H9 (cell line): ENCODE measurements at regions not wholly inside any gene's neighbourhood (a gene's known extent, or its start where the extent isn't known, plus 50 kb on each side); places are given as distances from the start of the nearest gene placed in this dataset.

Source experiments
- DNase-seq: peaks from one replicate; pipeline ENCODE4 v3.0.0-alpha.2; 2017
- H2AFZ ChIP-seq: one replicate; pipeline ENCODE4 v1.6.1; 2013; ENCODE audit warnings: mild to moderate bottlenecking, low read length, control low read depth, moderate library complexity
- H2AK5ac ChIP-seq: 2 replicates; pipeline ENCODE4 v1.6.1; 2013; ENCODE audit warnings: low read length, control low read depth, mixed read lengths; ENCODE audit not compliant: insufficient read length
- H2BK120ac ChIP-seq: one replicate; pipeline ENCODE4 v1.6.1; 2013; ENCODE audit warnings: low read depth, mild to moderate bottlenecking, low read length, control low read depth, inconsistent platforms; ENCODE audit not compliant: poor library complexity, severe bottlenecking
- H2BK12ac ChIP-seq: 2 replicates; pipeline ENCODE4 v1.6.1; 2013; ENCODE audit warnings: low read length, control low read depth, mixed read lengths, low read depth; ENCODE audit not compliant: insufficient read length
- H2BK15ac ChIP-seq: 2 replicates; pipeline ENCODE4 v1.6.1; 2013; ENCODE audit warnings: low read depth, low read length, control low read depth
- H2BK20ac ChIP-seq: one replicate; pipeline ENCODE4 v1.6.1; 2013; ENCODE audit warnings: low read depth, mild to moderate bottlenecking, low read length, control low read depth, inconsistent platforms; ENCODE audit not compliant: poor library complexity, severe bottlenecking
- H2BK5ac ChIP-seq: 2 replicates; pipeline ENCODE4 v1.6.1; 2013; ENCODE audit warnings: low read length, control low read depth, mixed read lengths; ENCODE audit not compliant: insufficient read length
- H3K14ac ChIP-seq: 2 replicates; pipeline ENCODE4 v1.6.1; 2013; ENCODE audit warnings: low read length, control low read depth; ENCODE audit not compliant: insufficient read depth
- H3K18ac ChIP-seq: 2 replicates; pipeline ENCODE4 v1.6.1; 2013; ENCODE audit warnings: low read depth, mild to moderate bottlenecking, mixed read lengths, low read length, control low read depth; ENCODE audit not compliant: insufficient read length
- H3K23ac ChIP-seq: 2 replicates; pipeline ENCODE4 v1.6.1; 2013; ENCODE audit warnings: low read length, control low read depth, mixed read lengths, low read depth; ENCODE audit not compliant: insufficient read length
- H3K23me2 ChIP-seq: 2 replicates; pipeline ENCODE4 v1.6.1; 2013; ENCODE audit warnings: low read depth, mild to moderate bottlenecking, mixed read lengths, low read length, control low read depth; ENCODE audit not compliant: insufficient read length, poor library complexity, severe bottlenecking
- H3K27ac ChIP-seq: 2 replicates; pipeline ENCODE4 v1.5.1; 2013; ENCODE audit warnings: low read length, control low read depth, mixed read lengths, low read depth; ENCODE audit not compliant: insufficient read length
- H3K27me3 ChIP-seq: 2 replicates; pipeline ENCODE4 v1.6.1; 2013; ENCODE audit warnings: low read length, control low read depth, inconsistent platforms; ENCODE audit not compliant: insufficient read depth
- H3K4ac ChIP-seq: 2 replicates; pipeline ENCODE4 v1.6.1; 2013; ENCODE audit warnings: low read depth, mild to moderate bottlenecking, control low read depth, inconsistent platforms, low read length, moderate library complexity
- H3K4me1 ChIP-seq: 2 replicates; pipeline ENCODE4 v1.6.1; 2013; ENCODE audit warnings: low read length, control low read depth, inconsistent platforms; ENCODE audit not compliant: insufficient read depth
- H3K4me2 ChIP-seq: 2 replicates; pipeline ENCODE4 v1.6.1; 2013; ENCODE audit warnings: low read length, control low read depth, mixed read lengths; ENCODE audit not compliant: insufficient read length, insufficient read depth
- H3K56ac ChIP-seq: 2 replicates; pipeline ENCODE4 v1.6.1; 2013; ENCODE audit warnings: low read depth, mild to moderate bottlenecking, mixed read lengths, low read length, control low read depth; ENCODE audit not compliant: insufficient read length
- H3K79me1 ChIP-seq: 2 replicates; pipeline ENCODE4 v1.6.1; 2013; ENCODE audit warnings: low read depth, mild to moderate bottlenecking, moderate library complexity, low read length, control low read depth, inconsistent platforms; ENCODE audit not compliant: insufficient read depth, poor library complexity, severe bottlenecking
- H3K79me2 ChIP-seq: 2 replicates; pipeline ENCODE4 v1.6.1; 2013; ENCODE audit warnings: low read length, control low read depth, inconsistent platforms; ENCODE audit not compliant: insufficient read depth
- H3K9ac ChIP-seq: 2 replicates; pipeline ENCODE4 v1.6.1; 2013; ENCODE audit warnings: low read length, control low read depth, mixed read lengths; ENCODE audit not compliant: insufficient read length; ENCODE audit errors: extremely low read depth
- H3K9me3 ChIP-seq: one replicate; pipeline ENCODE4 v1.6.1; 2013; ENCODE audit warnings: low read depth, low read length, inconsistent platforms; ENCODE audit not compliant: control insufficient read depth
- H3T11ph ChIP-seq: one replicate; pipeline ENCODE4 v1.6.1; 2013; ENCODE audit warnings: mild to moderate bottlenecking, low read length, control low read depth, inconsistent platforms
- H4K20me1 ChIP-seq: one replicate; pipeline ENCODE4 v1.6.1; 2013; ENCODE audit not compliant: control insufficient read depth, insufficient read length, insufficient read depth
- H4K5ac ChIP-seq: 2 replicates; pipeline ENCODE4 v1.6.1; 2013; ENCODE audit warnings: low read depth, mild to moderate bottlenecking, mixed read lengths, low read length, control low read depth; ENCODE audit not compliant: insufficient read length
- H4K8ac ChIP-seq: replicated peaks from 2 replicates; pipeline ENCODE4 v1.6.1; 2013; ENCODE audit warnings: low read length, control low read depth, mixed read lengths, low read depth; ENCODE audit not compliant: insufficient read length
- H4K91ac ChIP-seq: 2 replicates; pipeline ENCODE4 v1.6.1; 2013; ENCODE audit warnings: low read depth, mild to moderate bottlenecking, moderate library complexity, mixed read lengths, low read length, control low read depth; ENCODE audit not compliant: insufficient read length
- H3K27ac Mint-ChIP-seq, 3 experiments: 2 replicates in 2 of 3; 3 replicates in 1 of 3; pipeline ENCODE4 v1.8.0; 2020 to 2021; ENCODE audit warnings: mixed read lengths in 3 of 3, mild to moderate bottlenecking in 1 of 3, moderate library complexity in 1 of 3
- H3K27me3 Mint-ChIP-seq: 2 replicates; pipeline ENCODE4 v1.8.0; 2021; ENCODE audit warnings: low read depth, mild to moderate bottlenecking, moderate library complexity, mixed read lengths
- H3K36me3 Mint-ChIP-seq, 3 experiments: 2 replicates in 2 of 3; 3 replicates in 1 of 3; pipeline ENCODE4 v1.8.0; 2020 to 2021; ENCODE audit warnings: low read depth in 3 of 3, mixed read lengths in 3 of 3; ENCODE audit not compliant: insufficient read depth in 1 of 3
- H3K4me1 Mint-ChIP-seq, 2 experiments: 2 replicates each; pipeline ENCODE4 v1.8.0; 2020; ENCODE audit warnings: mixed read lengths in 2 of 2
- H3K4me3 Mint-ChIP-seq, 2 experiments: 2 replicates in 1 of 2; 3 replicates in 1 of 2; pipeline ENCODE4 v1.8.0; 2020 to 2021; ENCODE audit warnings: mild to moderate bottlenecking in 2 of 2, mixed read lengths in 2 of 2, moderate library complexity in 1 of 2
- H3K9me3 Mint-ChIP-seq, 2 experiments: 2 replicates in 1 of 2; 3 replicates in 1 of 2; pipeline ENCODE4 v1.8.0; 2020; ENCODE audit warnings: mild to moderate bottlenecking in 2 of 2, mixed read lengths in 2 of 2, moderate library complexity in 1 of 2
- CTCF ChIP-seq: fragments of 200-600 bp; sonication (generic); conservative IDR thresholded peaks from 3 replicates; pipeline ENCODE4 v1.8.0; 2021; ENCODE audit warnings: antibody characterized with exemption, mild to moderate bottlenecking
- WGBS: extraction: QIAGEN DNeasy Blood & Tissue Kit; methylation state at CpG from one replicate; pipeline ENCODE4 v1.1.7; 2013; ENCODE audit warnings: missing lambda C conversion rate, low lambda C conversion rate, mixed read lengths; ENCODE audit not compliant: insufficient read length; ENCODE audit errors: extremely low coverage; 5-methylcytosine and 5-hydroxymethylcytosine counted together

- no peak overlapping the region for H3K56ac ChIP-seq
- no peak overlapping the region for H2BK120ac ChIP-seq
- no peak overlapping the region for H3K18ac ChIP-seq
- no peak overlapping the region for H3K14ac ChIP-seq
- no peaks in the 10 kb centered on the region for H4K20me1 ChIP-seq
- peaks cover 0 to 3% (median 0%) of the 10 kb centered on the region in 3 experiments; a peak in 3 of 7 replicates for H3K36me3 Mint-ChIP-seq
- H3T11ph ChIP-seq, result no peak overlapping the region
- no peak overlapping the region for H2BK12ac ChIP-seq
- no peaks in the 10 kb centered on the region for H3K79me1 ChIP-seq
- no peak overlapping the region for H3K27ac Mint-ChIP-seq
- no peak overlapping the region for H3K9ac ChIP-seq
- no peak for TF ChIP-seq CTCF
- H3K9me3 Mint-ChIP-seq, result peaks cover 4 to 8% of the 10 kb centered on the region in 2 experiments; a peak in 3 of 5 replicates
- no peaks in the 10 kb centered on the region for H3K27me3 ChIP-seq
- H3K23ac ChIP-seq, result no peak overlapping the region
- no peak overlapping the region for H2AK5ac ChIP-seq
- H2BK20ac ChIP-seq, result no peak overlapping the region
- no peak overlapping the region for H4K8ac ChIP-seq
- WGBS, result no CpG with 5 or more reads among the region's 2 CpGs
- H4K91ac ChIP-seq, result no peak overlapping the region
- no peaks in the 10 kb centered on the region for H3K9me3 ChIP-seq
- no peak overlapping the region for H2BK15ac ChIP-seq
- no peak overlapping the region for H2BK5ac ChIP-seq
- H3K4ac ChIP-seq, result no peak overlapping the region
- no peaks in the 10 kb centered on the region for H3K4me1 ChIP-seq
- no peak overlapping the region for H3K4me2 ChIP-seq
- peaks cover 0 to 5% of the 10 kb centered on the region in 2 experiments; a peak in 1 of 4 replicates for H3K4me1 Mint-ChIP-seq
- no peaks in the 10 kb centered on the region for H3K79me2 ChIP-seq
- no peaks in the 10 kb centered on the region for H3K23me2 ChIP-seq
- no peak for DNase-seq
- no peak overlapping the region for H3K27ac ChIP-seq
- no peaks in the 10 kb centered on the region for H3K27me3 Mint-ChIP-seq
- no peak overlapping the region for H3K4me3 Mint-ChIP-seq
- H2AFZ ChIP-seq, result no peak overlapping the region
- no peak overlapping the region for H4K5ac ChIP-seq
Measured at GRCh38 chr12:68476794-68477193, 133.9 kb upstream of the RAP1B start.
